Stimulated activated naive CD8-positive, alpha-beta T cell treated with anti-CD3 and anti-CD28 coated beads, Interleukin-15, amount 100 ng/mL, for 72 hours (primary cell): ENCODE measurements at regions not wholly inside any gene's neighbourhood (a gene's known extent, or its start where the extent isn't known, plus 50 kb on each side); places are given as distances from the start of the nearest gene placed in this dataset.

Experiments used
- ATAC-seq: fragments of 150-1000 bp; cut with Tn5 transposase; 2 replicates; pipeline ENCODE4 v1.10.0; 2021; ENCODE audit warnings: mild to moderate bottlenecking, moderate library complexity
- DNase-seq, 2 donors: peaks; one replicate each; pipeline ENCODE4 v3.0.0; 2021 to 2022
- H3K27ac Mint-ChIP-seq, 2 donors: one replicate each; pipeline ENCODE4 v1.8.0; 2022; ENCODE audit warnings: mild to moderate bottlenecking in 2 of 2, mixed read lengths in 2 of 2, moderate library complexity in 2 of 2
- H3K27me3 Mint-ChIP-seq: one replicate; pipeline ENCODE4 v1.8.0; 2022; ENCODE audit warnings: mixed read lengths
- H3K4me1 Mint-ChIP-seq: one replicate; pipeline ENCODE4 v1.8.0; 2022; ENCODE audit warnings: mild to moderate bottlenecking, mixed read lengths
- H3K4me3 Mint-ChIP-seq, 2 donors: one replicate each; pipeline ENCODE4 v1.8.0; 2022; ENCODE audit warnings: mild to moderate bottlenecking in 2 of 2, mixed read lengths in 2 of 2, moderate library complexity in 1 of 2
- H3K9me3 Mint-ChIP-seq, 2 donors: one replicate each; pipeline ENCODE4 v1.8.0; 2022; ENCODE audit warnings: mixed read lengths in 2 of 2

DNA sequence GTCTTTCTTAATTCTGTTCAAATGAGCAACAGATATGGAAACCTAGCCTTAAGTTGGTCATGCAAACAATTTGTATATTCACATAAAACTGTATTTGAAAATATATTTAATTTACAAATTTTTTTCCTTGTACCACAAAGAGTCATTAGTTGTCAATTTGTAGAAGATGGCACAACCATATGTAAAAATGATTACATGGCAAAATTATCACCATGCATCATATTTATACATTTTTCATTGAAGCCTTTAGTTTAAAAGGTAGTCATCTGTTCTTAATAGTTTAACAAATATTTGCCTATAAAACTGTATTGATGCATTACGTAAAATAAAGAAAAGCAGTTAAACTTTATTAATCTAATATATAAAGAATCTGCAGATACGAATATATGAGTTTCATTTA, 1306.8 kb upstream of the ADGRB3 start:
- H3K27ac Mint-ChIP-seq = no peak overlapping the region
- no peaks in the 10 kb centered on the region for H3K4me1 Mint-ChIP-seq
- DNase-seq = no peak
- H3K9me3 Mint-ChIP-seq = peaks cover 8 to 10% of the 10 kb centered on the region in 2 donors
- no peak overlapping the region for H3K4me3 Mint-ChIP-seq
- no peaks in the 10 kb centered on the region for H3K27me3 Mint-ChIP-seq
- no peak for ATAC-seq

DNA sequence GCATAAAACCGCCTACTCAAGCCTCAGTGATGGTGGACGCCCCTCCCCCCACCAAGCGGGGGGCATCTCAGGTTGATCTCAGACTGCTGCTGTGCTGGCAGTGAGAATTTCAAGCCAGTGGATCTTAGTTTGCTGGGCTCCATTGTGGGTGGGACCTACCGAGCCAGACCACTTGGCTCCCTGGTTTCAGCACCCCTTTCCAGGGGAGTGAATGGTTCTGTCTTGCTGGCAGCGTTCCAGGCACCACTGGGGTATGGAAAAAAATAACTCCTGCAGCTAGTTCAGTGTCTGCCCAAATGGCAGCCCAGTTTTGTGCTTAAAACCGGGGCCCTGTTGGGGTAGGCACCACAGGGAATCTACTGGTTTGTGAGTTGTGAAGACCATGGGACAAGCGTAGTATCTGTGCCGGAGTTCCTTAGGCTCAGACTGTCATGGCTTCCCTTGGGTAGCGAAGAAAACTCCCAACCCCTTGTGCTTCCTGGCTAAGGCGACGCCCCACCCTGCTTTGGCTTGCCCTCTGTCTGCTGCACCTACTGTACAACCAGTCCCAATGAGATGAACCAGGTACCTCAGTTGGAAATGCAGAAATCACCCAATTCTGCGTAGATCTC, 1334.5 kb upstream of the ADGRB3 start:
- Mint-ChIP-seq H3K27me3 (no peaks in the 10 kb centered on the region), H3K27ac (no peak overlapping the region), H3K9me3 (peaks cover 5 to 10% of the 10 kb centered on the region in 2 donors), H3K4me3 (no peak overlapping the region), H3K4me1 (no peaks in the 10 kb centered on the region)
- DNase-seq (no peak), ATAC-seq (no peak)

DNA sequence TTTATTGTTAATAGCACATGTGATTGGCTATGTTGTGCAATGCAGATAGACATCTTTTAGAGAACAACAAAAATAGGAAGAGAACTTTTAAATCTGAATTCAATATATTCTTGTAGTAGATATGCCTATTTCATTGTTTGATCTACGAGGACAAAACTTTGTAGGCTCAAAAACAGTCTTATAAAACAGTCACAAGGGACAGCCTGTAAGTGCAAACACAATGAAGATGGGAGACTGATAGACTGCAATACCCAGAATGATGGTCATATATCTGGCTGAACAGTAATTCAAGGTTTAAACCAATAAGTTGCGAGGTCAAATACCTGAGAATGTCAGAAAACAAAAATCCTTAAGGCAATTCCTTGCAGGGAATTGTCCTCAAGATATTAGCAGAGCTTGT, 1342.9 kb upstream of the ADGRB3 start:
- ATAC-seq = no peak
- no peaks in the 10 kb centered on the region for H3K4me1 Mint-ChIP-seq
- no peaks in the 10 kb centered on the region for H3K27me3 Mint-ChIP-seq
- H3K9me3 Mint-ChIP-seq = peaks cover 0 to 12% of the 10 kb centered on the region in 2 donors
- no peak for DNase-seq
- H3K4me3 Mint-ChIP-seq = no peak overlapping the region
- no peak overlapping the region for H3K27ac Mint-ChIP-seq

DNA sequence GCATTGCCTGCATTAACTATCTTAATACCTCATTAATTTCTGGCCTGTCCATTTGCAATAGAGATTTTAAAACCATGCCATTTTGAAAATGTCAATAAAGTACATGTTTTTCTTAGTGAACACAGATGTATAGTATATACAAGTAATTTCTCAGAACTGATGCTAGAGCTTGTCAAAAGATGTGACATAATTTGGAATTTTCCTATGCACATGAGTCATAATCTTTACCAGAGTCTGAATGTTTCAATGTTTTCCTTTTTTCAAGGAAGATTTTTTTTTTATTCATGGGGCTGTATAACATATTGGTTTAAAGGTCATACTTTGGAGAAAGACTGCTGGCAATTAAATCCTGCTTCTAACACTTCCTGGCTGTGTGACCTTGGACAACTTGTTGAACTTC, 1347.5 kb upstream of the ADGRB3 start:
- DNase-seq (no peak), ATAC-seq (no peak)
- Mint-ChIP-seq H3K4me3 (no peak overlapping the region), H3K27me3 (no peaks in the 10 kb centered on the region), H3K27ac (no peak overlapping the region), H3K4me1 (no peaks in the 10 kb centered on the region), H3K9me3 (no peaks in the 10 kb centered on the region)

DNA sequence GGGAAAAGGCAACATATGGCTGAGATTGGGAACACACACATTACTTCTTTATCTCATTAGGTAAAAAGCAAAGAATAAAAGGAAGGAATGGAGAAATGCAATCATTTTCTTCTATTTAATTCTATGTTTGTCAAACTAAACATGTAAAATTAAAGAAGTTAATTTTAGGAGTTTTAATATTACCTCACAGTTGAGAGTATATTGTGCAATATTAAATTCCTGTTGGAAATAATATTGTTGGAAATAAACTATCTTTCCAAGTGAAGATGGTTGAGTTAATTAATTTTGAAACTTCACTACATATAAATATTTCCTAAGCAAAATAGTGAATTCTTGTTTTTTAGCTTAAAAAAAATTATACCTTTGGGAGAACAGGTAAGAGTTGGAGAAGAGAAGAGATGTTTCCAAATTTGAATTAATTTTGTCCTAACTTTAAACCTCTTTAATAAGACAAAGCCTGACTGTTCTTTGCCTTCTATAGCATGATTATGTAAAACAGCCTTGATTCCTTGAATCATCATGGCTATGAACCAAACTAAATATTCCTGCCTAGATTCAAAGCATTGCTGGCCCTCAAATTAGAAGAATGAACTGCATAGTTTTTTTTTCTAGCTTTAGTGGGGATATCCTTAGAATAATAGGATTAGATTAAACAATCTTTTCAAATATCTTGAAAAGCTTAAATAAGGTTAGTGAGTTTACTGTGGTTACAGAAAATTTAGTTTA, 1349.1 kb upstream of the ADGRB3 start:
- ATAC-seq = no peak
- no peak for DNase-seq
- Mint-ChIP-seq H3K27ac (no peak overlapping the region), H3K4me1 (no peaks in the 10 kb centered on the region), H3K4me3 (no peak overlapping the region), H3K9me3 (no peaks in the 10 kb centered on the region), H3K27me3 (no peaks in the 10 kb centered on the region)

DNA sequence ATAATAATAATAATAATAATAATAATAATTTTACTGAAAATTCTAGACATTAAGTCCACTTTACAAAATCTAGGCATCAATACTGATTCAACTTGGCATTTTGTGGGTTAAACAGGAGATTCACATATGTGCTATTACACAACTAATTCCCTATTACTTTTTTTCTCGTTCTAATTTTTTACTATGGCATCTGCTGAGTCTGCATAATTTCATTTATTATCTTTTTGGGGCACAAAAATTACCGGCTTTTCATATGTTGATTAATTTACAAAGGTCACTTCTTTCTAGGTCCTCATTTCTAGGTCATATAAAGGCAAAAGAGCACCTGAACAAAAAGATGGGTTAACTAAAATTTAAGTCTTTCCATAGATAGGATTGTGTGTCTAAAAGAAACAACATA, 1357.8 kb upstream of the ADGRB3 start:
- H3K27ac Mint-ChIP-seq = no peak overlapping the region
- no peaks in the 10 kb centered on the region for H3K27me3 Mint-ChIP-seq
- no peaks in the 10 kb centered on the region for H3K9me3 Mint-ChIP-seq
- ATAC-seq (no peak), DNase-seq (no peak)
- H3K4me1 Mint-ChIP-seq = no peaks in the 10 kb centered on the region
- no peak overlapping the region for H3K4me3 Mint-ChIP-seq

DNA sequence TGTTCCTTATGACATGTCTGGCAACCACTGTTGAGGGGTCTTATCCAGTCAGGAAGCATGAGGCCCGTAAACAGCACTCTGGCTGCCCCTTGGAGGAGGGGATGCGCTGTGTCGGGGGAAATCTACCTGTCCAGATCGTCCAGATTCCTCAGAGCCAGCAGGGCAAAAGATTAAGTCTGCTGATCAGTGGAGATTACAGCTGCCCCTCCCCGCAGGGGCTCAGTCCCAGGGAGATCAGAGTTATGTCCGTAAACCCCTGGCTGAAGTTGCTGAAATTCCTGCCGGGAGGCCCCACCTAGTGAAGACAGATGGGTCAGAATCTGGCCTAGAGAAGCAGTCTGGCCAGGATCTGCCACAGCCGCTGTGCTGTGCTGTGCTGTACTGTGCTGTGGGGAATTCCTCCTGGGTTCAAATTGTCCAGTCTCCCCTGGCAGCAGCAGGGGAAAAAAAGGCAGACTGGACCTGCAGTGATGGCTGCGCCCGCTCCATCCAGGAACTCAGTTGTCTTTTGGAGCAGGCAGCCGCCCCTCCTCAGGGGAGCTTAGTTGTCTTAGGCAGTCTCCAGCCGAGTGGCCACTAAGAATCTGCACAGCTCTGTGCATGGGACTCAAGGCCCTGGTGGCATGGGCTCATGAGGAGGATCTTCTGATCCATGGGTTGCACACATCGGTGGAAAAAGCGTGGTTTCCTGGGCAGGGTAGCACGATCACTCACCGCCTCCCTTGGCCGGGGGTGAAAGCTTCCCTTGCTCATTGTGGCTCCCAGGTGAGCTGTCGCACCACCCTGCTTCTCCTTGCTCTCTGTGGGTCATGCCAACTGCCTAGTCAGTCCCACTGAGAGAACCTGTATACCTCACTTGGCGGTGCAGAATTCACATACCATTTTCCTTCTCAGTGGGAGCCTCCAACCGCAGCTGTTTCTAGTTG, 1368.8 kb upstream of the ADGRB3 start:
- H3K9me3 Mint-ChIP-seq = peaks cover 11 to 15% of the 10 kb centered on the region in 2 donors
- H3K27me3 Mint-ChIP-seq = no peaks in the 10 kb centered on the region
- H3K4me3 Mint-ChIP-seq = no peak overlapping the region
- no peak for ATAC-seq
- no peak overlapping the region for H3K27ac Mint-ChIP-seq
- no peak for DNase-seq
- no peaks in the 10 kb centered on the region for H3K4me1 Mint-ChIP-seq

DNA sequence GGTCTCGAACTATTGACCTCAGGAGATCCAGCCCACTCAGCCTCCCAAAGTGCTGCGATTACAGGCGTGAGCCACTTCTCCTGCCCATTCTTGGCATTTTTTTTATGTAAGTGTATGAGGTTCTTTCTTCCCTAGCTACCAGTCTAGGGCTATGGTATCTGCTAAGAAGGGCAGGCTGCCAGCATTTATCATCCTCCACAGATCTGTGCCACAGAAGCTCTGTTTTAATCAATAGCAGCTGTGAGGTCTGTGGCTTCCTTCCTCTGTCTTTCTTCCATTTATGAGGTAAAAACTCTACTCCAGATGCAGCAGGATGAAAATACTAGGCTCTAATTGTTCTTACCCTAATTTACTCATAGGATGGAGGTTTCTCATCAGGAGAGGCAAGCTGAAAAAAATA, 1382.4 kb upstream of the ADGRB3 start:
- Mint-ChIP-seq H3K27ac (no peak overlapping the region), H3K4me3 (no peak overlapping the region), H3K4me1 (no peaks in the 10 kb centered on the region), H3K27me3 (no peaks in the 10 kb centered on the region), H3K9me3 (peaks cover 0 to 9% of the 10 kb centered on the region in 2 donors)
- ATAC-seq (no peak), DNase-seq (no peak)

DNA sequence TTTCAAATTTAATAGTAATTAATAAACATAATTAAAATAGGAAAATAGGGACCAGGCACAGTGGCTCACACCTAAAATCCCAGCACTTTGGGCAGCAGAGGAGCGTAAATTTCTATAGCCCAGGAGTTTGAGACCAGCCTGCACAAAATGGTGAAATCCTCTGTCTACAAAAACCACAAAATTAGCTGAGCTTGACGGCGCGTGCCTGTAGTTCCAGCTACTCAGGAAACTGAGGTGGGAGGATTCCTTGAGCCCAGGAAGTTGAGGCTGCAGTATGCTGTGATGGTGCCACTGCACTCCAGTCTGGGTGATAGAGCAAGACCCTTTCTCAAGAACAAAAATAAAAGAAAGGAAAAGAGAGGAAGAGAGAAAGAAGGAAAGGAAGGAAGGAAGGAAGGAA, 1387.0 kb upstream of the ADGRB3 start:
- no peak overlapping the region for H3K27ac Mint-ChIP-seq
- H3K4me1 Mint-ChIP-seq = no peaks in the 10 kb centered on the region
- ATAC-seq (no peak), DNase-seq (no peak)
- no peak overlapping the region for H3K4me3 Mint-ChIP-seq
- H3K27me3 Mint-ChIP-seq = no peaks in the 10 kb centered on the region
- peaks cover 0 to 4% of the 10 kb centered on the region in 2 donors for H3K9me3 Mint-ChIP-seq

DNA sequence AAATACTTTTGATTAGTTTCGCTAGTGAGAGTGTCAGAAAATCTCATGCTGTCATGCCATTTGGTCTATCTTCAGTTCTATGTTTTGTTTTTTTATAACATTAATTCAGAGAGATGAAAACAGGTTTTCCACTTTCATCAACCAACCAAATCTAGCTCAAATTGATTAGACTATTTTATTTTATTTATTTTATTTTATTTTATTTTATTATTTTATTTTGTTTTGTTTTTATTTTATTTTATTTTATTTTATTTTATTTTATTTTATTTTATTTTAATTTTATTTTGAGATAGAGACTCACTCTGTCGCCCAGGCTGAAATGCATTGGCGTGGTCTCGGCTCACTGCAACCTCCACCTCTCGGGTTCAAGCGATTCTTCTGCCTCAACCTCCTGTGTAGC, 1391.0 kb upstream of the ADGRB3 start:
- Mint-ChIP-seq H3K4me1 (no peaks in the 10 kb centered on the region), H3K4me3 (no peak overlapping the region), H3K27ac (no peak overlapping the region), H3K9me3 (no peaks in the 10 kb centered on the region), H3K27me3 (no peaks in the 10 kb centered on the region)
- no peak for DNase-seq
- ATAC-seq = no peak

DNA sequence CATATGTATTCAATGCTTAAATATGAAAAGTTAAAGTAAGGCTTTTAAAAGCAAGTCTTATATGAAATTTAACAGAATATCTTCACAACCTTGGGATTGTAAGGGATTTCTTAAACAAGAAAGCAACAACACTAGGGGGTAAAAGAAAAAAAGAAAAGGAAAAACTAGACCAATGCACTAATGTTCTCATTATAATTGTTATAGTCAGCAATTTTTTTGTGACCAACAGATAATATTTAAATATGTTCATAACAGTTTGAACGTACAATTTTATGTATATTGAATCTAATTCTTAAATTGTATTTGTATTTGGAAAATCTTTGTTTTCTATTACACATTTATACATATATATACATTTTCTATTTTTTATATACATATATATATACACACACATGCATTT, 1397.8 kb upstream of the ADGRB3 start:
- Mint-ChIP-seq H3K9me3 (peaks cover 5 to 7% of the 10 kb centered on the region in 2 donors), H3K4me3 (no peak overlapping the region), H3K27ac (no peak overlapping the region), H3K27me3 (no peaks in the 10 kb centered on the region), H3K4me1 (no peaks in the 10 kb centered on the region)
- DNase-seq = no peak
- ATAC-seq = no peak

DNA sequence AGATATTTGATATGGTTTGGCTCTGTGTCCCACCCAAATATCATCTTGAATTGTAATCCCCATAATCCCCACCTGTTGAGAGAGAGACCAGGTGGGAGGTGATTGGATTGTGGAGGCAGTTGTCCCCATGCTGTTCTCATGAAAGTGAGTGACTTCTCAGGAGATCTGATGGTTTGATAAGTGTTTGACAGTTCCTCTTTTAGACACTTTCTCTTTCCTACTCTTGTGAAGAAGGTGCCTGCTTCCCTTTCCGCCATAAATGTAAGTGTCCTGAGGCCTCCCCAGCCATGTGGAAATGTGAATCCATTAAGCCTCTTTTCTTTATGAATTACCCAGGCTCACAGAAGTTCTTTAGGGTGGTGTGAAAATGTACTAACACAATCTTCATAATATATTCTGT, 1404.0 kb upstream of the ADGRB3 start:
- ATAC-seq (no peak), DNase-seq (no peak)
- peaks cover 0 to 6% of the 10 kb centered on the region in 2 donors for H3K9me3 Mint-ChIP-seq
- no peaks in the 10 kb centered on the region for H3K4me1 Mint-ChIP-seq
- H3K4me3 Mint-ChIP-seq = no peak overlapping the region
- H3K27me3 Mint-ChIP-seq = no peaks in the 10 kb centered on the region
- no peak overlapping the region for H3K27ac Mint-ChIP-seq

DNA sequence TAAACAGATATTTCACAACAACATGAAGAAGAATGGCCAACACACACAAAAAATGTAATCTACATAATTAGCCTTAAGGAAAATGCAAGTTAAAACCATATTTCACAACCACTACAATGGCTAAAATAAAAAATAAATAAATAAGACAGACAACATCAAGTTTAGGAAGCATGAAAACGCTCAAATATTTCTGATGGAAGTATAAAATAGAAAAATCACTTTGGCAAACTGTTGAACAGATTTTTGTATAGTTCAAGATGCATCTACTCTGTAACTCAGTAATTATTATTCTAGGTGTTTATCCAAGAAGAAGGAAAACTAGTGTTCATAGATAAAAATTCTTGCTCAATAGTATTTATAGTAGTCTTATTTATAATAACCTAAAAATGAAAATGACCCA, 1410.1 kb upstream of the ADGRB3 start:
- Mint-ChIP-seq H3K4me3 (no peak overlapping the region), H3K27ac (no peak overlapping the region), H3K9me3 (peaks cover 12 to 24% of the 10 kb centered on the region in 2 donors), H3K27me3 (no peaks in the 10 kb centered on the region), H3K4me1 (no peaks in the 10 kb centered on the region)
- ATAC-seq (no peak), DNase-seq (no peak)

DNA sequence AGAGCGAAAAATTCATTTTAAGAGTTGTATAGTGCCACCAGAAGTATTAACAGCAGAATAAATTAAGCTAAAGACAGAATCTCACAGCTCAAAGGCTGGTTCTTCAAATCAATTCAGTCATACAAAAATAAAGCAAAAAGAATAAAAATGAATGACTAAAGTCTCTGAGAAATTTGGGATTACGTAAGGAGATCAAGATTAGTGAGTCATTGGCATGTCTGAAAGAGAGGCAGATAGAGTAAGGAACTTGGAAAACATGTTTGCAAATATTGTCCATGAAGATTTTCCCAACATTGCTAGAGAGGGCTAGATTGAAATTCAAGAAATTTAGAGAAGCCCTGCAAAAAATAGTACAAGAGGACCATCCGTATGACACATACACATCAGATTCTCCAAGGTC, 1413.9 kb upstream of the ADGRB3 start:
- no peak for ATAC-seq
- no peaks in the 10 kb centered on the region for H3K4me1 Mint-ChIP-seq
- DNase-seq = no peak
- H3K27ac Mint-ChIP-seq = no peak overlapping the region
- no peak overlapping the region for H3K4me3 Mint-ChIP-seq
- H3K27me3 Mint-ChIP-seq = no peaks in the 10 kb centered on the region
- H3K9me3 Mint-ChIP-seq = peaks cover 17 to 23% of the 10 kb centered on the region in 2 donors

DNA sequence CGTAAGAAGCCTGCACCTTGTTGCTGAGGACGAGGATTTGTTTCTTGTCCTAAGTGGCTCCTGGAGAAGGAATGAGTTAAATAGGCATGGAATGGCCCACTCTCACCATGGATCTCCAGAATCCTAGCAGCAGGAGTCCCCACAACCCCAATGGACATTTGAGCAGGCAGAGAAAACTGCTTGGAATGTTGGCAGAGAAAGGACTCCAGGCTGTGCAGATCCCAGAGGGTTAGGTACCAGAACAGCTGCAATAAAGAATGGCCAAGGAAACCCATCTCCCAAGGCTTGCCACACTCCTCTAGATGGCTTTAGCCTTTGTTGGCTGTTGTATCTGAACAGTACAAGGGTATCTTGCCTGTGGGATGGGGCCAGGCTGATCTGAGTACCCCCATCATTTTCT, 1415.7 kb upstream of the ADGRB3 start:
- H3K4me1 Mint-ChIP-seq = no peaks in the 10 kb centered on the region
- DNase-seq = no peak
- H3K4me3 Mint-ChIP-seq = no peak overlapping the region
- ATAC-seq = no peak
- no peaks in the 10 kb centered on the region for H3K27me3 Mint-ChIP-seq
- no peak overlapping the region for H3K27ac Mint-ChIP-seq
- peaks cover 17 to 21% of the 10 kb centered on the region in 2 donors for H3K9me3 Mint-ChIP-seq

DNA sequence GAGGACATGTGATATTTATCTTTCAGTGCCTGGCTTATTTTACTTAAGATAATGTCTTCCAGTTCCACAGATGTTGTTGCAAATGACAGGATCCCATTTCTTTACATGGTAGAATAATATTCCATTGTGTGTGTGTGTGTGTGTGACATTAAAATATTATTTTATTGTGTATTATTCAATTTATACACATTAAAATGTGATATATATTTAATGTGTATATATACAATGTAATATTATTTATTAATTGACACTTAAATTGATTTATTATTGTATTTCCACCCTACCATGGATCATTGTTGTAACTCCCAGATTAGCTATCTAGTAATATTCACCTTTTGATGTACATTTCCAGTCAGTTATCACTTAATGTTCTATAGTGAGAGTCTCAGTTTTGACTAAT, 1422.5 kb upstream of the ADGRB3 start:
- Mint-ChIP-seq H3K27me3 (no peaks in the 10 kb centered on the region), H3K9me3 (peaks cover 0 to 9% of the 10 kb centered on the region in 2 donors), H3K4me3 (no peak overlapping the region), H3K27ac (no peak overlapping the region), H3K4me1 (no peaks in the 10 kb centered on the region)
- DNase-seq (no peak), ATAC-seq (no peak)
